A673 (cell line): ENCODE measurements at regions not wholly inside any gene's neighbourhood (a gene's known extent, or its start where the extent isn't known, plus 50 kb on each side); places are given as distances from the start of the nearest gene placed in this dataset.

Experiments
- BruUV-seq: library from RNA; stranded (reverse); fragments of 400-500 nt; replicated peaks from 2 replicates; lab custom pipeline; 2021; lab: Mats Ljungman, UMichigan
- CTCF ChIA-PET: fragments of 300-600 bp; sonication (Branson Sonifier 250); formaldehyde crosslinking; loops from one replicate; lab custom pipeline; 2022; ENCODE audit warnings: antibody characterized with exemption; lab: Charles Lee
- POLR2A ChIA-PET: fragments of 300-600 bp; sonication (Branson Sonifier 250); formaldehyde crosslinking; loops from one replicate; lab custom pipeline; 2022; ENCODE audit warnings: antibody characterized with exemption; ENCODE audit not compliant: low non-redundant PET; lab: Charles Lee
- DNase-seq: peaks from one replicate; pipeline ENCODE4 v3.0.0-alpha.2; 2015; ENCODE audit warnings: low spot score
- H3K27ac ChIP-seq: fragments of 200-600 bp; sonication (generic); 2 replicates; pipeline ENCODE4 v1.5.1; 2016; ENCODE audit warnings: mixed run types, low read depth, mild to moderate bottlenecking, mixed read lengths, antibody characterized with exemption, low read length; ENCODE audit not compliant: poor library complexity, severe bottlenecking
- H3K27me3 ChIP-seq: fragments of 200-600 bp; sonication (generic); replicated peaks from 2 replicates; pipeline ENCODE4 v1.6.1; 2017; ENCODE audit warnings: mixed run types, low read depth, mild to moderate bottlenecking, mixed read lengths, antibody characterized with exemption, low read length; ENCODE audit not compliant: insufficient read depth, poor library complexity
- H3K36me3 ChIP-seq: fragments of 200-600 bp; sonication (generic); 2 replicates; pipeline ENCODE4 v1.6.1; 2016; ENCODE audit warnings: mixed run types, mild to moderate bottlenecking, mixed read lengths, antibody characterized with exemption, low read length; ENCODE audit not compliant: insufficient read depth, poor library complexity, severe bottlenecking
- H3K4me1 ChIP-seq: fragments of 200-600 bp; sonication (generic); 2 replicates; pipeline ENCODE4 v1.6.1; 2017; ENCODE audit warnings: mixed run types, mild to moderate bottlenecking, mixed read lengths, antibody characterized with exemption, low read length; ENCODE audit not compliant: insufficient read depth, poor library complexity, severe bottlenecking
- H3K4me3 ChIP-seq: fragments of 200-600 bp; sonication (generic); 2 replicates; pipeline ENCODE4 v1.5.1; 2016; ENCODE audit warnings: low read depth, mixed run types, mild to moderate bottlenecking, mixed read lengths, low read length; ENCODE audit not compliant: poor library complexity, severe bottlenecking
- H3K9me3 ChIP-seq: fragments of 200-600 bp; sonication (generic); 2 replicates; pipeline ENCODE4 v1.6.1; 2016; ENCODE audit warnings: mixed run types, low read depth, mild to moderate bottlenecking, mixed read lengths, antibody characterized with exemption, low read length; ENCODE audit not compliant: poor library complexity, severe bottlenecking
- EZH2 ChIP-seq: fragments of 200-600 bp; sonication (generic); IDR thresholded peaks from 2 replicates; pipeline ENCODE4 v1.6.1; 2017; ENCODE audit warnings: borderline replicate concordance, low read depth, mild to moderate bottlenecking, mixed read lengths, antibody characterized with exemption, low read length; ENCODE audit not compliant: poor library complexity, severe bottlenecking
- intact Hi-C: fragments of 100-400 bp; cut with micrococcal nuclease; formaldehyde crosslinking; loops from one replicate; pipeline ENCODE4 v1.10.0; 2022; ENCODE audit not compliant: unreplicated experiment
- TF ChIP-seq, protein P1 (sequence below): fragments of 300-800, 200-600 bp; sonication (generic); conservative IDR thresholded peaks from 2 replicates; pipeline ENCODE4 v1.5.1; 2017; ENCODE audit warnings: low read depth, mild to moderate bottlenecking, antibody characterized with exemption, low read length, moderate library complexity, mixed read lengths

DNA sequence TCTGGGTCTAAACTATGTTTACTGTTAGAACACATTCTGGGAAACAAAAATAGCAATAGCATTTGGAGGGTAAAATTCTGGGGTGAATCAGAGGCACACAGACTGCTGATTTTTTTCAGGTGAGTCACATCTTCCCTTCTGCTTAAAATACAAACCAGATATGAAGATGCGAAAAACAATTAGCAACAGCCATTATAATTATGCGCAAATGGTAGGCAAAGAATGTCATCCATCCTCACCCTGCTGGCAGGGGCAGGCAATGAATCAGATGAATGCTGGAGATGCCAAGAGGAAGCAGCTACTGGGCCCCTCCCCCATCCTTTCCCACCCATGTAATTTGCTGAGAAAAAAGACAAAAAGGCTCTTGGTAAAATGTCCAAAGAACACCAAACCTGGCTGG is 282.9 kb downstream of the KLF5 start:
- no peak overlapping the region for H3K27ac ChIP-seq
- no peak for TF ChIP-seq EZH2
- TF ChIP-seq, protein P1, sequence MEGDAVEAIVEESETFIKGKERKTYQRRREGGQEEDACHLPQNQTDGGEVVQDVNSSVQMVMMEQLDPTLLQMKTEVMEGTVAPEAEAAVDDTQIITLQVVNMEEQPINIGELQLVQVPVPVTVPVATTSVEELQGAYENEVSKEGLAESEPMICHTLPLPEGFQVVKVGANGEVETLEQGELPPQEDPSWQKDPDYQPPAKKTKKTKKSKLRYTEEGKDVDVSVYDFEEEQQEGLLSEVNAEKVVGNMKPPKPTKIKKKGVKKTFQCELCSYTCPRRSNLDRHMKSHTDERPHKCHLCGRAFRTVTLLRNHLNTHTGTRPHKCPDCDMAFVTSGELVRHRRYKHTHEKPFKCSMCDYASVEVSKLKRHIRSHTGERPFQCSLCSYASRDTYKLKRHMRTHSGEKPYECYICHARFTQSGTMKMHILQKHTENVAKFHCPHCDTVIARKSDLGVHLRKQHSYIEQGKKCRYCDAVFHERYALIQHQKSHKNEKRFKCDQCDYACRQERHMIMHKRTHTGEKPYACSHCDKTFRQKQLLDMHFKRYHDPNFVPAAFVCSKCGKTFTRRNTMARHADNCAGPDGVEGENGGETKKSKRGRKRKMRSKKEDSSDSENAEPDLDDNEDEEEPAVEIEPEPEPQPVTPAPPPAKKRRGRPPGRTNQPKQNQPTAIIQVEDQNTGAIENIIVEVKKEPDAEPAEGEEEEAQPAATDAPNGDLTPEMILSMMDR: no peak
- intact Hi-C loops: loop anchor here (10.0 kb wide), 1 partner anchor 363 kb away; no protein-coding TSS in a partner anchor
- no peaks in the 10 kb centered on the region for H3K27me3 ChIP-seq
- DNase-seq: peak; percentile 40
- BruUV-seq: no TSS peak
- ChIA-PET CTCF (no interaction called here), POLR2A (no interaction called here)
- H3K4me1 ChIP-seq: no peaks in the 10 kb centered on the region
- H3K9me3 ChIP-seq: no peaks in the 10 kb centered on the region
- no peak overlapping the region for H3K4me3 ChIP-seq
- no peaks in the 10 kb centered on the region for H3K36me3 ChIP-seq

DNA sequence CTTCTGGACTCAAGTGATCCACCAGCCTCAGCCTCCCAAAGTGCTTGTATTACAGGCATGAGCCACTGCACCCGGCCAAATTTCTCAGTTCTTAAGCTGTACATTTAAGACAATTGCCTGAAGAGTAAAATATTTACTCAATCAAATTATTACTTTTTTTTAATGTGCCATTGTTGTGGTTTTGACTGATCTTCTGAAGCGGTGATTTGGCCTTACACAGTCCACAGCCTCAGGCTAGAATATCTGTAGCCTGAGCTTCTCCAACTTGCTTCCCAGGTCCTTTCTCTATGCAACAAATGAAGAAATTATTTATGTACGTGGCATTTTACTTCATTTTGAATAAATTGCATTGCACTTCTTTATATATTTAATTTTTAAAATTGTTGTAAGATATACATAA is 281.3 kb downstream of the KLF5 start:
- ChIA-PET POLR2A (no interaction called here), CTCF (no interaction called here)
- BruUV-seq: no TSS peak
- intact Hi-C loops: loop anchor here (10.0 kb wide), 1 partner anchor 365 kb away; no protein-coding TSS in a partner anchor
- Histone ChIP-seq H3K9me3 (no peaks in the 10 kb centered on the region), H3K27ac (no peak overlapping the region), H3K4me1 (peaks cover 11% of the 10 kb centered on the region), H3K27me3 (no peaks in the 10 kb centered on the region), H3K4me3 (no peak overlapping the region), H3K36me3 (no peaks in the 10 kb centered on the region)
- TF ChIP-seq EZH2: no peak
- TF ChIP-seq, protein P1: no peak
- no peak for DNase-seq

DNA sequence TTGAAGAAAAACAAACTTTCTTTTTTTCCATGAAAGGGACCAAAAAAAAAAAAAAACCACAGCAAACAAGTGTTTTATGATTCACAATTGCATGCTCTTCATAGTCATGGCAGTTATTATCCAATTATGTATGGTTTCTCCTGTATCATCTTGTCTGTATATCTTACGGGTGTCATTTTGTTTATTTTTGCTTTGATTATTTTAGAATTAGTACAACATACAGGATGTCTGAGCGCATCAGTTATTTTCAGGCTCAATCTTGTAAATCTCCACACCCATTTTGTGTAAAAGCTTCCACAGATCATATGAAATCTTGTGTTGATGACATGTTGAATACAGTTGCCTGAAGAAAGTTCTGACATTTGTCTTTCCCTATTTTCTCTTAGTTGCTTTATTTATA is 280.3 kb downstream of the KLF5 start:
- DNase-seq: no peak
- ChIA-PET POLR2A (no interaction called here), CTCF (no interaction called here)
- intact Hi-C loops: loop anchor here (10.0 kb wide), 2 partner anchors 274 to 346 kb away; no protein-coding TSS in a partner anchor
- Histone ChIP-seq H3K9me3 (no peaks in the 10 kb centered on the region), H3K27me3 (no peaks in the 10 kb centered on the region), H3K36me3 (no peaks in the 10 kb centered on the region), H3K27ac (no peak overlapping the region), H3K4me3 (no peak overlapping the region), H3K4me1 (peaks cover 20% of the 10 kb centered on the region)
- TF ChIP-seq, protein P1: no peak
- TF ChIP-seq EZH2: no peak
- BruUV-seq: no TSS peak
